HG02798 (cell line): ENCODE measurements at regions not wholly inside any gene's neighbourhood (a gene's known extent, or its start where the extent isn't known, plus 50 kb on each side); places are given as distances from the start of the nearest gene placed in this dataset.
"Not testable (repeated sequence)": the region's sequence is repeated elsewhere in the genome, so short reads cannot be mapped to it uniquely, and the experiment has no call there.

Experiments used
- ATAC-seq: cut with Tn5 transposase; IDR thresholded peaks from one replicate; pipeline ENCODE4 v1.9.1; 2021; ENCODE audit warnings: mild to moderate bottlenecking; ENCODE audit not compliant: unreplicated experiment, poor library complexity

- ATAC-seq = no peak
Measured at GRCh38 chr12:42935756-42936155, 346.2 kb upstream of the PRICKLE1 start.

DNA sequence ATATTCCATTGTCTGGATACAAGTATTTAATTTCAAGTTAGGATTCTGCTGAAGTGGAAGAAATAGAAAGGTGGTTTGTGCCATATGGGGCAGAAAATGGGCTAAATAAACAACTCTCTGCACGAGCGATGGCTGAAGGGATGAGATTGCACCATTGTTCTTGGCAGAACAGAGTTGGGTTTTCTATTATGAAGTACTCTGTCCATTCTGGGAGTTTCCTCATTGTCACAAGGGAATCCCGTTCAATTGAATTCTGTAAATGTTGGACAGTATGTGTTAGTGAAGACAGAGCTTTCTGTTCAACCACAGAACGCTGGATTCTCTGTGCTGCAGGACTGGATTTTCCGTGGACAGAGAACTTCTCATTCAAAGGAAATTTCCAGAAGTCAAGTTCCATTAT lies 345.5 kb upstream of the PRICKLE1 start:
- ATAC-seq = no peak

DNA sequence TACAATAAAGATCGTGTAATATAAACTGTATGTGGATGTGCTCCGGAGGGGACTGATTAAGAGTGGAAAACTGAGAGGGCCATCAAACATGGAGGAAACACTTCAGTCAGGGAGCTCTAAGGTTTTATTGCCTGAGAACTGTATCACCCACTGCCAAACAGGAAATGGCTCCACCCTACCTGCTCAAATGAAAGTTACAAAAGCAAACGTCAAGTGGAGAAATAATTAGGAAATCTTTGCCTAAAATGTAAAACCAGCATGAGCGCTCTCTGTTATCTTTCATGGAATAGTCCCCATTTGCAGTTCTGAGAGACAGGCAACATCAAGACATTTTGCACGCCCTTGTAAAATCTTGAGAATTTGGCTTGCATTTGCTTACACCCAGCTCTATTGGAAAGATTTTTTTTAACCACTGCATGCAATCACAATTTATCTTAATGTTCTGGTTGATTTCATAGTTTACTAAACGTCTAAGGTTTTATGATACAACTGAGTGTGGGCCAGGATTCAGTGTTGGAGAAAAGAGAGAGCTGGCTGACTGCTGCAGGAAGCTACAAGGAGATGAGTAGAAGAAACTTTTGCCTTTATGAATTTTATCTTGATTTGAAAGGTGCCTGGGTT lies 344.0 kb upstream of the PRICKLE1 start:
- ATAC-seq = no peak

- no peak for ATAC-seq
Measured at GRCh38 chr12:42932936-42933335, 343.4 kb upstream of the PRICKLE1 start.

DNA sequence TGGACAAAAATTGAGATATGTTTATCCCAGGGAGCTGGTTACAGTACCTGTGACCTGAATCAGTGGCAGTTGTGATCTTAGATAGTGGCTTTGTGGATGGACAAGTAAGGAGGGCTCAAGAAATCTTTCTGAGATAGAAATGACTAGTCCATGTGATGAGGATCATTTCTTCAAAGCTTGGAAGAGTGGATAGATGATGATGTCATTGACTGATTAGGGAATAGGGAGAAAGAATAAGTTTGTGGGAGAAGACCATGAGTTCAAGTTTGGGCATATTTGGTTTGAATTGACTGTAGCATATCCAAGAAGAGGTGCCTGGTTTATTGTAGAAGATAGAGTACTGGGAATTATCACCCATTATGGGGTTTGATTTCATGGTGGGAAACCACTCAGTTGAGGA lies 336.7 kb upstream of the PRICKLE1 start:
- ATAC-seq = no peak

DNA sequence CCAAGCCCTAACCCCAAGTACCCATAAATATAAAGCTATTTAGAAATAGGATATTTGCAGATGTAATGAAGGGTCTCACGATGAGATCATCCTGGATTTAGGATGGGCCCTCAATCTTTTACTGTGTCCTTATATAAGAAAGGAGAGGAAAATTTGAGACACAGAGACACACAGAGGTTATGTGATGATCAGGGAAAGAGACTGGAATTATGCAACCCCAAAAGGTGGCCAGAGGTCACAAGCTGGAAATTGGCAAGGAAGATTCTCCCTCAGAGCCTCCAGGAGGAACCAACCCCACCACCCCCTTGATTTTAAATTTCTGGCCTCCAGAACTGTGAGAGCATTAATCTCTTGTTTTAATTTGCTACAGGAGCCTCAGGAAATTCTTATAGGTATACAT lies 334.9 kb upstream of the PRICKLE1 start:
- no peak for ATAC-seq

- ATAC-seq = no peak
Measured at GRCh38 chr12:42923583-42923982, 334.0 kb upstream of the PRICKLE1 start.

DNA sequence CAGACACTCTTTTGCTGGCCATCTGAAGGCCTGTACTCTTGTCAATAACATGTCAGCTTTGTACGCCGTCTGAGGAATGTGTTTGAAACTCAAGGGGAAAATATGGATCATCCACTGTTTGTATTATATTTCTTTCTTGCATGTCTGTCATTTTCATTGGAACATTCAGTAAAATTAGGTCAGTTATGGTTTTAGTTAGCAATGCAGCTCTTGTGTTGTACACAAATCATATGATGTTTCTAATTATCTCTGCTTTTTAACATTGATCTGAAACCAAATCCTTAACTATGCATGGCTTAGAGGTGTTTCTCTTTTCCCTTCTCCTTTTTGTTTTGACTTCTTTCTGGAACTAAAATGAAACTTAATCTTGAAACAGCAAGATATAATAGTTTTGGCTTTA lies 333.6 kb upstream of the PRICKLE1 start:
- ATAC-seq = no peak

GRCh38 chr12:42922505-42922850 lies 332.9 kb upstream of the PRICKLE1 start:
- no peak for ATAC-seq

- no peak for ATAC-seq
Measured at GRCh38 chr12:42921741-42922504, 332.4 kb upstream of the PRICKLE1 start.

DNA sequence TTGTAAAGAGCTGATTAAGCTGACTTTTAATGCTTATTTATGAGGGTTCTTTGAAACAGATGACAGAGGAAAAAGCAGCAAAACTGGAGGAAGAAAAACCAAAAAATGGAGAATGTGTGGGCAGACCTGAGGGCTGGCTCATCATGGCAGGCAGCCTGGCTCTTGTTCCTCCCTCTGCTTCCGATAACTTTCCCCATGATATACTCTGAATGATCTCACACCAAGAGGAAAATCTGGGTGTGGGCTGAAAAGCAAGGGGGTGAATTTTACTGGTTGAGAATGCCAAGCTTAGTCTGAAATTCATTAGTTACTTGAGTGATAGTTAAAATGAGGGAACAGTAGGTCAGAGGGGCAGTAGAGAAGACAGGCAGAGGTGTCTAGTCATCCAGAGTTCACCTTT lies 330.1 kb upstream of the PRICKLE1 start:
- ATAC-seq = no peak

- ATAC-seq = no peak
Measured at GRCh38 chr12:42918443-42918842, 328.9 kb upstream of the PRICKLE1 start.

DNA sequence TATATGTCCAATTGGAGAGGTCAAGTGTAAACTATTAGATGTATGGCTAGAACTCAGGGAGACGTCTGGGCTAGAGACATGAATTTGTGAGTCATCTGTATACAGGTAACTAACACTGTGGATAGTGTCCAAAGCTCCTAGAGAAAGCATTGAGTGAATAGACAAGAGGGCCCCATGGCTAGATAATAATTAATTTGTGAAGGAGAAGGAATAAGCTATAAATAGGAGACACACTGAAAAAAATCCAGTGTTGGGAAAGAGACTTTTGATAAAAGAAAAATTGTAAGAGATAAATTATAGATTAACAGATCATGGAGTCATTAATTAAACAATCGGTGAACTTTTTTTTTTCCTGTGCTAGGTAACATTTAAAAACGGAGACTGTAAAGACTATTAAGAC lies 326.6 kb upstream of the PRICKLE1 start:
- ATAC-seq = no peak

- no peak for ATAC-seq
Measured at GRCh38 chr12:42915426-42915825, 325.9 kb upstream of the PRICKLE1 start.

DNA sequence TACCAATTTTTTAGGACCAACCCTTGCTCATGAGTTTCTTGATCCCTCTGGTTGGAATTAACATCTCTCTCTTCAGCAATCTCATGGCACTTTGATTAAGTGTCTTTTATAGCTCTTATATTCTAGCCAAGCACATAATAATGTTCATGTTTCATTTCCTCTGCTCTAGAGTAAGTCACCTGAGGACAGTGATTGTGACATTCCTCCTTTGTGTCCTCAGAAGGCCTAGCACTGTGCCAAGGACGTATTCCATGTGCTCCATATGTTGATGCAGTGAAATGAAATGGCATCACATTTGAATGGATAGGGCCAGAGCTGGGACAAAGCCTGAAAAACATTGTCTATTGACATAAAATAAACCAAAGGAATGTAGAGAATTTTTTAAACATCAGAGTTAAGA lies 322.8 kb upstream of the PRICKLE1 start:
- no peak for ATAC-seq

GRCh38 chr12:42910656-42911055 lies 321.1 kb upstream of the PRICKLE1 start:
- ATAC-seq = no peak

DNA sequence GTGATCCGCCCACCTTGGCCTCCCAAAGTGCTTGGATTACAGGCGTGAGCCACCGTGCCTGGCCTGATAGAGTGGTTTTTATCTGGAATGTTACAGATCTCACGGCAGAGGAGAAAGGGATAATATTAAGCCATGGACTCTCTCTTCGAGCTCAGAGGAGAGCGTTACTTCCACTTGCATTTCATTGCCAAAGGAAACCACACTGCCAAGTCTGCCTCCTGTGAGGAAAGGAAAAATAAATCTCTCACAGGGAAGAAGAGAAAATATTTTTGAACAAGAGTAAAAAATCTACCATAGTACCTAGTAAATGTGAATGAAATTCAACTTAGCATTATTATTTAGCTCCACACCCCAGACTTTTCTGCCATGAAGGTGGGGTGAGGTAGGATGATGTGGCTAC lies 319.2 kb upstream of the PRICKLE1 start:
- no peak for ATAC-seq

GRCh38 chr12:42906801-42907200 lies 317.3 kb upstream of the PRICKLE1 start:
- ATAC-seq = not testable (repeated sequence)

DNA sequence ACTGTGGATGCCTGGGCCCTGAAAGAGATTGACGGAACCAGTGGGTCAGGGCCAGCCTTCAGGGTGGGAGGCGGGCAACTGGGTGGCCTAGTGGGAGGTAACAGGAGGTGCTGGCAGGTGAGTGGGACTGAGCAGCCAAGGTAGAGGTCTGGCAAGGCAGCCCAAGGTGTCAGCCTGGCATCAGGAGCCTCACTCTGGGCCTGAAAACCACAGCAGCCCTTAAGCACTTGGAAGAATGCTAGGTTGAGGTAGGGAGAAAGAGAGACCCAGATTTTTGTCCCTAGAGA lies 315.8 kb upstream of the PRICKLE1 start:
- no peak for ATAC-seq

- ATAC-seq = no peak
Measured at GRCh38 chr12:42904683-42905418, 315.3 kb upstream of the PRICKLE1 start.

DNA sequence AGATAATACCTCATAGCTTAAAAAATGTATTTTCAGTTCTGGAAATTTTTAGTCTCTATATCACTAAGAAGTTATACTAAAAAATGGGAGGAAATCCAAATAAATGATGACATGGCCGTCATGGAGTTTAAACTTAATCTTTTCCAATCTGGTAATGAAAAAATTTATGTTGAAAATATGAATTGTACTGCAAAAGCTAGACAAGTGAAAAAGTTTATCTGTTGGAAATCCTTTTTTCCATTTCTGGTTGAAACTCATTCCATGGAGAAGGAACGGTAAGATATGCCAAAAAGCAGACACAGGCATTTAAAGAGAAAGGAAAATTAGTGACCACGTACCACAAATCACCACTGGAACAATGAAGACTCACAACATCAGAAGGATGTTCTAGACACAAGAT lies 314.2 kb upstream of the PRICKLE1 start:
- ATAC-seq = no peak

DNA sequence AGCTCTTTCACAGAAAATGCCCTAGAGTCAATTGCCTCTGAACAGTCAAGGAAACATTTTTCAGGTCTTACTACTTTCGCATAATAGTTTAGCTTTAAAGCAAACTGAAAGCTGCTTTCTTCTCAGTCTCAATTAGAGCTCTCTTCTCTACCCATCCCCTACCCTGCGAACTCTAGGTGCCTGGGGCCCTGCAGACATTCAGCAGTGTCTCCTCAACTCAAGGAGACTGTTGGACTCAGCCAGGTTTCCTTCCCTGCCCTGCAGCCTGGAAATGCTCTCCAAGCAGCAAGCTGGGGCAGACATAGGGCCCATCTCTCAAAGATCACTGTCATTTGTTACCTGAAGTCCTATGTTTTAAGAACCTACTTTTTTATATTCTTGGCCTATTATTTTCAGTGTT lies 312.5 kb upstream of the PRICKLE1 start:
- no peak for ATAC-seq
